ENCODE measurements at regions not wholly inside any gene's neighbourhood (a gene's known extent, or its start where the extent isn't known, plus 50 kb on each side); places are given as distances from the start of the nearest gene placed in this dataset.

- DNase-seq (ENCODE audit: low spot score in 2 of 2), result no peak
- FAIRE-seq, result no peak
Observed at GRCh38 chr3:118000219-118000618, 1034.4 kb downstream of the IGSF11 start.

- FAIRE-seq (no peak), DNase-seq (ENCODE audit: low spot score in 2 of 2) (no peak)
Observed at GRCh38 chr3:118001380-118001779, 1033.3 kb downstream of the IGSF11 start.

- FAIRE-seq, result no peak
- no peak for DNase-seq (ENCODE audit: low spot score in 2 of 2)
Observed at GRCh38 chr3:118011910-118012309, 1022.7 kb downstream of the IGSF11 start.

- no peak for DNase-seq (ENCODE audit: low spot score in 2 of 2)
- FAIRE-seq, result no peak
Observed at GRCh38 chr3:118029049-118029448, 1005.6 kb downstream of the IGSF11 start.

- DNase-seq (ENCODE audit: low spot score in 2 of 2), result no peak
- no peak for FAIRE-seq
Observed at GRCh38 chr3:118036215-118036614, 998.4 kb downstream of the IGSF11 start.

GRCh38 chr3:118055381-118055780 lies 979.3 kb downstream of the IGSF11 start:
- FAIRE-seq (no peak), DNase-seq (ENCODE audit: low spot score in 2 of 2) (no peak)

- no peak for FAIRE-seq
- no peak for DNase-seq (ENCODE audit: low spot score in 2 of 2)
Observed at GRCh38 chr3:118057086-118057485, 977.6 kb downstream of the IGSF11 start.

- FAIRE-seq, result no peak
Observed at GRCh38 chr3:118059096-118059495, 975.5 kb downstream of the IGSF11 start.

GRCh38 chr3:118067439-118067838 lies 967.2 kb downstream of the IGSF11 start:
- FAIRE-seq (no peak), DNase-seq (ENCODE audit: low spot score in 2 of 2) (no peak)

More at GRCh38 chr3:118059096-118059495, 975.5 kb downstream of the IGSF11 start:
- DNase-seq (ENCODE audit: low spot score in 2 of 2), result no peak

- no peak for DNase-seq (ENCODE audit: low spot score in 2 of 2)
- FAIRE-seq, result no peak
Observed at GRCh38 chr3:118075873-118076272, 958.8 kb downstream of the IGSF11 start.

- no peak for DNase-seq (ENCODE audit: low spot score in 2 of 2)
- FAIRE-seq, result no peak
Observed at GRCh38 chr3:118077332-118077731, 957.3 kb downstream of the IGSF11 start.

GRCh38 chr3:118080889-118081288 lies 953.8 kb downstream of the IGSF11 start:
- FAIRE-seq, result no peak
- DNase-seq (ENCODE audit: low spot score in 2 of 2), result no peak

GRCh38 chr3:118088696-118089095 lies 946.0 kb downstream of the IGSF11 start:
- no peak for FAIRE-seq
- no peak for DNase-seq (ENCODE audit: low spot score in 2 of 2)

GRCh38 chr3:118089563-118089962 lies 945.1 kb downstream of the IGSF11 start:
- FAIRE-seq (no peak), DNase-seq (ENCODE audit: low spot score in 2 of 2) (no peak)

- FAIRE-seq, result no peak
- no peak for DNase-seq (ENCODE audit: low spot score in 2 of 2)
Observed at GRCh38 chr3:118097226-118097625, 937.4 kb downstream of the IGSF11 start.

- FAIRE-seq (no peak), DNase-seq (ENCODE audit: low spot score in 2 of 2) (no peak)
Observed at GRCh38 chr3:118097660-118098059, 937.0 kb downstream of the IGSF11 start.

GRCh38 chr3:118098827-118099226 lies 935.8 kb downstream of the IGSF11 start:
- no peak for FAIRE-seq
- no peak for DNase-seq (ENCODE audit: low spot score in 2 of 2)

- no peak for FAIRE-seq
Observed at GRCh38 chr3:118101891-118102290, 932.8 kb downstream of the IGSF11 start.

GRCh38 chr3:118102737-118103136 lies 931.9 kb downstream of the IGSF11 start:
- DNase-seq (ENCODE audit: low spot score in 2 of 2), result no peak
- FAIRE-seq, result no peak

More at GRCh38 chr3:118101891-118102290, 932.8 kb downstream of the IGSF11 start:
- DNase-seq (ENCODE audit: low spot score in 2 of 2), result no peak

- no peak for FAIRE-seq
Observed at GRCh38 chr3:118108201-118108600, 926.4 kb downstream of the IGSF11 start.

GRCh38 chr3:118108769-118109168 lies 925.9 kb downstream of the IGSF11 start:
- DNase-seq (ENCODE audit: low spot score in 2 of 2) (no peak), FAIRE-seq (no peak)

More at GRCh38 chr3:118108201-118108600, 926.4 kb downstream of the IGSF11 start:
- no peak for DNase-seq (ENCODE audit: low spot score in 2 of 2)

- no peak for DNase-seq (ENCODE audit: low spot score in 2 of 2)
- FAIRE-seq, result no peak
Observed at GRCh38 chr3:118110211-118110610, 924.4 kb downstream of the IGSF11 start.

- no peak for FAIRE-seq
- no peak for DNase-seq (ENCODE audit: low spot score in 2 of 2)
Observed at GRCh38 chr3:118116991-118117390, 917.7 kb downstream of the IGSF11 start.

Data from frontal cortex (tissue), 3 donors.